ENCODE measurements at regions not wholly inside any gene's neighbourhood (a gene's known extent, or its start where the extent isn't known, plus 50 kb on each side); places are given as distances from the start of the nearest gene placed in this dataset.

GRCh38 chr4:128403586-128403985, 116.0 kb upstream of the PGRMC2 start:
- Histone ChIP-seq H3K4me3 (no peak overlapping the region), H3K27ac (replicated peaks) (no peak overlapping the region), H3K9me3 (replicated peaks) (peaks cover 17% of the 10 kb centered on the region), H3K27me3 (ENCODE audit: low read depth) (no peaks in the 10 kb centered on the region), H3K36me3 (no peaks in the 10 kb centered on the region), H3K4me1 (no peaks in the 10 kb centered on the region)
- no peak for DNase-seq
- no peak for TF ChIP-seq CTCF (IDR thresholded peaks at IDR 0.05; ENCODE audit: borderline replicate concordance)
- intact Hi-C loops (cut with micrococcal nuclease): no loop called here

- intact Hi-C loops (cut with micrococcal nuclease): no loop called here
These were observed 107.2 kb upstream of the PGRMC2 start for GRCh38 chr4:128394778-128395177.

GRCh38 chr4:128393101-128393704, 105.6 kb upstream of the PGRMC2 start:
- intact Hi-C loops (cut with micrococcal nuclease): no loop called here
- H3K4me3 ChIP-seq: peak overlapping the region; percentile 18
- peaks cover 48% of the 10 kb centered on the region for H3K4me1 ChIP-seq
- no peak for DNase-seq
- peak overlapping the region; percentile 86 for H3K27ac ChIP-seq (replicated peaks)
- H3K9me3 ChIP-seq (replicated peaks): no peaks in the 10 kb centered on the region
- TF ChIP-seq CTCF (IDR thresholded peaks at IDR 0.05; ENCODE audit: borderline replicate concordance): no peak
- H3K27me3 ChIP-seq (ENCODE audit: low read depth): no peaks in the 10 kb centered on the region
- H3K36me3 ChIP-seq: no peaks in the 10 kb centered on the region

More at GRCh38 chr4:128394778-128395177, 107.2 kb upstream of the PGRMC2 start:
- peaks cover 36% of the 10 kb centered on the region for H3K4me1 ChIP-seq
- no peak overlapping the region for H3K4me3 ChIP-seq
- H3K9me3 ChIP-seq (replicated peaks): no peaks in the 10 kb centered on the region
- no peak for TF ChIP-seq CTCF (IDR thresholded peaks at IDR 0.05; ENCODE audit: borderline replicate concordance)
- no peaks in the 10 kb centered on the region for H3K36me3 ChIP-seq
- DNase-seq: no peak
- H3K27me3 ChIP-seq (ENCODE audit: low read depth): no peaks in the 10 kb centered on the region
- H3K27ac ChIP-seq (replicated peaks): no peak overlapping the region

- Histone ChIP-seq H3K27me3 (ENCODE audit: low read depth) (no peaks in the 10 kb centered on the region), H3K27ac (replicated peaks) (peak overlapping the region; percentile 86), H3K36me3 (no peaks in the 10 kb centered on the region), H3K4me1 (peaks cover 75% of the 10 kb centered on the region), H3K9me3 (replicated peaks) (no peaks in the 10 kb centered on the region), H3K4me3 (no peak overlapping the region)
- no peak for TF ChIP-seq CTCF (IDR thresholded peaks at IDR 0.05; ENCODE audit: borderline replicate concordance)
- no peak for DNase-seq
- intact Hi-C loops (cut with micrococcal nuclease): no loop called here
These were observed 102.9 kb upstream of the PGRMC2 start for GRCh38 chr4:128390475-128390996.

- TF ChIP-seq CTCF (IDR thresholded peaks at IDR 0.05; ENCODE audit: borderline replicate concordance): no peak
- Histone ChIP-seq H3K9me3 (replicated peaks) (no peaks in the 10 kb centered on the region), H3K4me3 (no peak overlapping the region), H3K4me1 (peaks cover 78% of the 10 kb centered on the region), H3K27me3 (ENCODE audit: low read depth) (no peaks in the 10 kb centered on the region), H3K36me3 (no peaks in the 10 kb centered on the region), H3K27ac (replicated peaks) (no peak overlapping the region)
- intact Hi-C loops (cut with micrococcal nuclease): no loop called here
- no peak for DNase-seq
These were observed 101.2 kb upstream of the PGRMC2 start for GRCh38 chr4:128388796-128389195.

All from left ventricle myocardium inferior (tissue), 1 donor.